Peyer's patch (tissue), 4 donors: ENCODE measurements at regions not wholly inside any gene's neighbourhood (a gene's known extent, or its start where the extent isn't known, plus 50 kb on each side); places are given as distances from the start of the nearest gene placed in this dataset.

Source experiments
- DNase-seq, 3 donors: peaks; one replicate each; pipeline ENCODE4 v3.0.0-alpha.2; 2017 to 2019
- H3K27ac ChIP-seq, 4 donors: fragments of 200-600 bp; sonication (generic); one replicate each; pipeline ENCODE4 v1.5.1; 2016 to 2019
- H3K27me3 ChIP-seq, 2 donors: fragments of 200-600 bp; sonication (generic); one replicate each; pipeline ENCODE4 v1.5.1; 2019
- H3K36me3 ChIP-seq, 3 donors: fragments of 200-600 bp; sonication (generic); one replicate each; pipeline ENCODE4 v1.5.1; 2016 to 2019
- H3K4me1 ChIP-seq, 4 donors: fragments of 200-600 bp; sonication (generic); one replicate each; pipeline ENCODE4 v1.5.1; 2016 to 2019
- H3K4me3 ChIP-seq, 4 donors: fragments of 200-600 bp; sonication (generic); 1 replicate in 3 of 4; 2 replicates in 1 of 4; pipeline ENCODE4 v1.5.1; 2016 to 2019; ENCODE audit warnings: mild to moderate bottlenecking in 1 of 4
- H3K9me3 ChIP-seq, 4 donors: fragments of 200-600 bp; sonication (generic); one replicate each; pipeline ENCODE4 v1.5.1; 2016 to 2019; ENCODE audit warnings: mild to moderate bottlenecking in 1 of 4
- CTCF ChIP-seq, 6 experiments: fragments of 450-650 bp in 4 of 6; fragments of 200-600 bp in 2 of 6; sonication (generic) in 1 of 6; IDR thresholded peaks; one replicate each; pipeline ENCODE4 v1.5.1; 2017 to 2019; ENCODE audit warnings: antibody characterized with exemption in 6 of 6, mild to moderate bottlenecking in 3 of 6, moderate library complexity in 1 of 6
- POLR2A ChIP-seq, 2 donors: fragments of 450-650 bp; IDR thresholded peaks; one replicate each; pipeline ENCODE4 v1.5.1; 2017; ENCODE audit warnings: antibody characterized with exemption in 2 of 2, mild to moderate bottlenecking in 2 of 2, moderate library complexity in 2 of 2

DNA sequence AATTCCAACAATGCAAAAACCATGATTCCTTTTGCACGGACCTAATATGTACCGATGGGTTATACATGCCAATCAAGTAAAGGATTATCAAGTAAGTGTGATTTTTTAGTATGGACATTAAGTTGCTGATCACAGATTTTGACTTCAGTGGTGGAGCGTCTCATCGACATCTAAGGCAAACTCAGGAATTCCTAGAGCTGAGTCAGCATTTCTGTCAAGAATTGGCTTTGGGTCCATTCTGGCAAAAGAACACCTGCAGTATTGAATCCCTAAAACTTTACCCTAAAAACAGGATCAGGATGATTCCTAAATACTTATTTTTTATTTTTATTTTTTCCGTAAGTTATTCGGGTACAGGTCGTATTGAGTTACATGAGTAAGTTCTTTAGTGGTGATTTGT lies 83.6 kb downstream of the HPGD start:
- TF ChIP-seq CTCF (IDR thresholded peaks at IDR 0.05), result no peak
- TF ChIP-seq POLR2A (IDR thresholded peaks at IDR 0.05), result no peak
- no peaks in the 10 kb centered on the region for H3K27me3 ChIP-seq
- H3K9me3 ChIP-seq, result no peaks in the 10 kb centered on the region
- no peak overlapping the region for H3K27ac ChIP-seq
- no peak overlapping the region for H3K4me3 ChIP-seq
- no peaks in the 10 kb centered on the region for H3K36me3 ChIP-seq
- H3K4me1 ChIP-seq, result peaks cover 0 to 5% (median 0%) of the 10 kb centered on the region in 4 donors
- DNase-seq, result no peak

GRCh38 chr4:174437749-174438148 lies 84.5 kb downstream of the HPGD start:
- H3K9me3 ChIP-seq, result no peaks in the 10 kb centered on the region
- TF ChIP-seq CTCF (IDR thresholded peaks at IDR 0.05) (no peak), POLR2A (IDR thresholded peaks at IDR 0.05) (no peak)
- no peak for DNase-seq
- no peak overlapping the region for H3K27ac ChIP-seq
- no peaks in the 10 kb centered on the region for H3K36me3 ChIP-seq
- no peaks in the 10 kb centered on the region for H3K27me3 ChIP-seq
- peaks cover 0 to 5% (median 0%) of the 10 kb centered on the region in 4 donors for H3K4me1 ChIP-seq
- H3K4me3 ChIP-seq, result no peak overlapping the region

GRCh38 chr4:174437324-174437723 lies 85.0 kb downstream of the HPGD start:
- no peaks in the 10 kb centered on the region for H3K9me3 ChIP-seq
- peaks cover 0 to 5% (median 0%) of the 10 kb centered on the region in 4 donors for H3K4me1 ChIP-seq
- no peak overlapping the region for H3K4me3 ChIP-seq
- H3K27ac ChIP-seq, result no peak overlapping the region
- TF ChIP-seq CTCF (IDR thresholded peaks at IDR 0.05), result no peak
- no peak for TF ChIP-seq POLR2A (IDR thresholded peaks at IDR 0.05)
- DNase-seq, result no peak
- H3K27me3 ChIP-seq, result no peaks in the 10 kb centered on the region
- H3K36me3 ChIP-seq, result no peaks in the 10 kb centered on the region

DNA sequence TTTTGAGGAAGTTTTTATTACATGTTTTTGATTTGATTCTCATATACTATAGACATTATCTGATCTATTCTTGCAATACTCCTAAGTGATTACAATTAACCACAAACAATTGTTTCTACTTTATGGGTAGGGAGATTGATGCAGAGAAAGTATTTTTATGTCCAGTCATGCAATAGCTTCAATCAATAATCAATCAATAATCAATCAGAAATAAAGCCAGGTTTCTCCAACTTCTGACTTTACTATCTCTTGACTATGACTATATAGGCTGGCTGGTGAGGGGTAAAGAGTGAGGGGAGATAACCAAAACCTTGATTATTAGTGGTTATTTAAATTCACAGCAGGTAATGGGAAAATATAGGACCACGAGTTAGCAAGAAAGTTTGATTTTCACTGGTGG lies 85.9 kb downstream of the HPGD start:
- TF ChIP-seq CTCF (IDR thresholded peaks at IDR 0.05) (no peak), POLR2A (IDR thresholded peaks at IDR 0.05) (no peak)
- no peak overlapping the region for H3K27ac ChIP-seq
- no peak for DNase-seq
- peaks cover 0 to 5% (median 0%) of the 10 kb centered on the region in 4 donors for H3K4me1 ChIP-seq
- H3K9me3 ChIP-seq, result no peaks in the 10 kb centered on the region
- H3K4me3 ChIP-seq, result no peak overlapping the region
- no peaks in the 10 kb centered on the region for H3K27me3 ChIP-seq
- no peaks in the 10 kb centered on the region for H3K36me3 ChIP-seq

DNA sequence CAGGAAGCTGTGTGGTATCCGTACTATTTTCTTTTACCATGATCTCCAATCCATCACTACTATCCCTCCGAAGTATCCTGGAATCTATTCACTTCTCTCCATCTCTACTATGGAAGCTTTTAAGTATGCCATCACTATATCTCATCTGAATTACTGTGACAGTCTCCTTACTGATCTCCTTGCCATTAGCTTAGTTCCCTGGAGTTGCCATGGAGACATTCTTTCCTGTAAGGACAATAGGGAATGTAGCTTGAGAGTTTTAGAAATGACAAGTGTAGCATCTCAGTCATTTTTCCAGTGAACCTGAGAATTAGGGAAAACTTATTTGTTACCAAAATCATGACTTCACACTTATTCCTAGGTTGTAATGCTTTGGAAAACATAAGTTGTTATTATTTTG lies 86.3 kb downstream of the HPGD start:
- Histone ChIP-seq H3K4me1 (peaks cover 0 to 5% (median 0%) of the 10 kb centered on the region in 4 donors), H3K36me3 (no peaks in the 10 kb centered on the region), H3K4me3 (no peak overlapping the region), H3K9me3 (no peaks in the 10 kb centered on the region), H3K27ac (no peak overlapping the region), H3K27me3 (no peaks in the 10 kb centered on the region)
- TF ChIP-seq CTCF (IDR thresholded peaks at IDR 0.05) (no peak), POLR2A (IDR thresholded peaks at IDR 0.05) (no peak)
- DNase-seq, result no peak

DNA sequence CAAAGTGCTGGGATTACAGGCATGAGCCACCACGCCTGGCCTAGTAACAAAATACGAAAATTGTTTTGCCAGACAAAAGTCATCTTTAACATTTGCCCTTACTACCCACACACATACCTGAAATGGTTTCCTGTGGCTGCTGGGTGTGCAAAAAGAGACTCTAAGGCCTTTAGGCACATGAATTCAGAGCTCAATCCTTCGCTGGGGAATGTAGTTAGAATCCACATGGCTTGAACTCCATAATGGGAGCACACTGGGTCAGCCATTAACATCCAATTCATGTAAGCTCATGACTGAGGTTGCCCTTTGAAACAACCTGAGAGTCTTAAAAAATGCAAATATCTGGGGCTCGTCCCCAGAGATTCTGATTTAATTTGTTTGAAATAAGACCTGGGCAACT lies 87.8 kb downstream of the HPGD start:
- no peaks in the 10 kb centered on the region for H3K27me3 ChIP-seq
- H3K9me3 ChIP-seq, result no peaks in the 10 kb centered on the region
- H3K4me1 ChIP-seq, result peaks cover 0 to 5% (median 0%) of the 10 kb centered on the region in 4 donors
- TF ChIP-seq CTCF (IDR thresholded peaks at IDR 0.05) (no peak), POLR2A (IDR thresholded peaks at IDR 0.05) (no peak)
- H3K27ac ChIP-seq, result no peak overlapping the region
- H3K4me3 ChIP-seq, result no peak overlapping the region
- no peaks in the 10 kb centered on the region for H3K36me3 ChIP-seq
- DNase-seq, result no peak
